Mucosa of descending colon (tissue), 3 donors: ENCODE measurements at regions not wholly inside any gene's neighbourhood (a gene's known extent, or its start where the extent isn't known, plus 50 kb on each side); places are given as distances from the start of the nearest gene placed in this dataset.
"Not testable (repeated sequence)": the region's sequence is repeated elsewhere in the genome, so short reads cannot be mapped to it uniquely, and the experiment has no call there.

Experiments used
- ATAC-seq: fragments of 200-7000 bp; cut with Tn5 transposase; one replicate; pipeline ENCODE4 v1.9.1; 2020; ENCODE audit warnings: mild to moderate bottlenecking, moderate library complexity
- DNase-seq, 3 donors: peaks; one replicate each; pipeline ENCODE4 v3.0.0-alpha.2; 2020
- H3K36me3 ChIP-seq: fragments of 200-600 bp; one replicate; pipeline ENCODE4 v1.8.0; 2021; ENCODE audit warnings: low read depth, mild to moderate bottlenecking
- H3K4me1 ChIP-seq: fragments of 200-600 bp; one replicate; pipeline ENCODE4 v1.8.0; 2021; ENCODE audit warnings: low read depth, mild to moderate bottlenecking
- H3K4me3 ChIP-seq: fragments of 200-600 bp; one replicate; pipeline ENCODE4 v1.8.0; 2021; ENCODE audit warnings: mild to moderate bottlenecking
- H3K9me3 ChIP-seq: fragments of 200-600 bp; one replicate; pipeline ENCODE4 v1.8.0; 2021; ENCODE audit warnings: mild to moderate bottlenecking
- CTCF ChIP-seq: fragments of 200-600 bp; IDR thresholded peaks from one replicate; pipeline ENCODE4 v1.8.0; 2022; ENCODE audit warnings: antibody characterized with exemption, mild to moderate bottlenecking
- intact Hi-C, 2 donors: fragments of 100-400 bp; cut with DNase I in 1 of 2; cut with micrococcal nuclease in 1 of 2; formaldehyde crosslinking; loops; one replicate each; pipeline versions ENCODE4 v1.11.0 to v1.11.1; 2022; cut with DNase I, micrococcal nuclease
- donor health status: DM: no; HTN: no; CAD: no; lungs with moderate emphysema.
- donor health status: DM: no; HTN: no; CAD: no.
- donor health status: DM: no; HTN: yes; CAD: no.

- DNase-seq (no peak), ATAC-seq (no peak)
- H3K9me3 ChIP-seq = peaks cover 11% of the 10 kb centered on the region
- H3K4me1 ChIP-seq = no peaks in the 10 kb centered on the region
- H3K4me3 ChIP-seq = no peak overlapping the region
- no peaks in the 10 kb centered on the region for H3K36me3 ChIP-seq
- intact Hi-C loops = no loop called here
- no peak for TF ChIP-seq CTCF
Observed at GRCh38 chr4:66275411-66276038, 605.2 kb upstream of the EPHA5 start.

GRCh38 chr4:66273110-66273509 lies 602.8 kb upstream of the EPHA5 start:
- Histone ChIP-seq H3K9me3 (peaks cover 6% of the 10 kb centered on the region), H3K4me1 (no peaks in the 10 kb centered on the region), H3K36me3 (no peaks in the 10 kb centered on the region), H3K4me3 (no peak overlapping the region)
- DNase-seq = no peak
- TF ChIP-seq CTCF = no peak
- intact Hi-C loops = no loop called here
- ATAC-seq = no peak

GRCh38 chr4:66270356-66270755 lies 600.1 kb upstream of the EPHA5 start:
- H3K4me3 ChIP-seq, DNase-seq, H3K36me3 ChIP-seq, intact Hi-C loops, ATAC-seq, H3K4me1 ChIP-seq: not testable (repeated sequence)
- peaks cover 29% of the 10 kb centered on the region for H3K9me3 ChIP-seq

GRCh38 chr4:66266554-66266953 lies 596.3 kb upstream of the EPHA5 start:
- ATAC-seq = not testable (repeated sequence)

GRCh38 chr4:66266035-66266434 lies 595.7 kb upstream of the EPHA5 start:
- no peaks in the 10 kb centered on the region for H3K4me1 ChIP-seq
- intact Hi-C loops = no loop called here
- DNase-seq (no peak), ATAC-seq (no peak)
- H3K4me3 ChIP-seq = no peak overlapping the region
- H3K36me3 ChIP-seq = no peaks in the 10 kb centered on the region
- no peak for TF ChIP-seq CTCF
- peaks cover 38% of the 10 kb centered on the region for H3K9me3 ChIP-seq

More at GRCh38 chr4:66266554-66266953, 596.3 kb upstream of the EPHA5 start:
- H3K4me3 ChIP-seq, DNase-seq, intact Hi-C loops, H3K36me3 ChIP-seq, H3K4me1 ChIP-seq: not testable (repeated sequence)
- peaks cover 38% of the 10 kb centered on the region for H3K9me3 ChIP-seq

GRCh38 chr4:66252291-66252690 lies 582.0 kb upstream of the EPHA5 start:
- Histone ChIP-seq H3K4me3 (no peak overlapping the region), H3K36me3 (no peaks in the 10 kb centered on the region), H3K4me1 (no peaks in the 10 kb centered on the region), H3K9me3 (peaks cover 8% of the 10 kb centered on the region)
- no peak for DNase-seq
- ATAC-seq = no peak
- intact Hi-C loops = no loop called here
- no peak for TF ChIP-seq CTCF

- TF ChIP-seq CTCF = no peak
Observed at GRCh38 chr4:66246643-66247042, 576.4 kb upstream of the EPHA5 start.

More at GRCh38 chr4:66246643-66247042, 576.4 kb upstream of the EPHA5 start:
- DNase-seq = no peak
- Histone ChIP-seq H3K4me1 (no peaks in the 10 kb centered on the region), H3K9me3 (peaks cover 18% of the 10 kb centered on the region), H3K4me3 (no peak overlapping the region), H3K36me3 (no peaks in the 10 kb centered on the region)
- no peak for ATAC-seq
- intact Hi-C loops = no loop called here
